GM23338 (cell line): ENCODE measurements at regions not wholly inside any gene's neighbourhood (a gene's known extent, or its start where the extent isn't known, plus 50 kb on each side); places are given as distances from the start of the nearest gene placed in this dataset.

Experiments
- CREB1 ChIP-seq: fragments of 250-450 bp; sonication (Bioruptor Pico); IDR thresholded peaks from 2 replicates; pipeline ENCODE4 v1.5.0; 2020; ENCODE audit warnings: low read depth, mild to moderate bottlenecking, moderate library complexity
- EZH2 ChIP-seq: fragments of 200-600 bp; sonication (generic); IDR thresholded peaks from one replicate; pipeline ENCODE4 v1.8.0; 2017; ENCODE audit warnings: antibody characterized with exemption, mild to moderate bottlenecking, low read depth; ENCODE audit not compliant: unreplicated experiment
- EZH2phosphoT487 ChIP-seq: fragments of 200-600 bp; sonication (generic); IDR thresholded peaks from one replicate; pipeline ENCODE4 v1.8.1; 2018; ENCODE audit warnings: antibody characterized with exemption; ENCODE audit not compliant: unreplicated experiment
- JUNB ChIP-seq: IDR thresholded peaks from one replicate; pipeline ENCODE4 v1.6.1; 2016; ENCODE audit warnings: antibody characterized with exemption; ENCODE audit not compliant: unreplicated experiment
- NANOG ChIP-seq: IDR thresholded peaks from 2 replicates; pipeline ENCODE4 v1.6.1; 2016; ENCODE audit warnings: antibody characterized with exemption, borderline replicate concordance
- POLR2AphosphoS5 ChIP-seq: IDR thresholded peaks from 2 replicates; pipeline ENCODE4 v1.6.1; 2016; ENCODE audit warnings: antibody characterized with exemption, low read depth
- REST ChIP-seq: IDR thresholded peaks from one replicate; pipeline ENCODE4 v1.6.1; 2018; ENCODE audit warnings: antibody characterized with exemption; ENCODE audit not compliant: unreplicated experiment
- STAT1 ChIP-seq: IDR thresholded peaks from one replicate; pipeline ENCODE4 v1.6.1; 2016; ENCODE audit warnings: antibody characterized with exemption; ENCODE audit not compliant: unreplicated experiment
- ZNF114 ChIP-seq: fragments of 250-450 bp; sonication (Bioruptor Pico); IDR thresholded peaks from 2 replicates; pipeline ENCODE4 v1.5.0; 2020; ENCODE audit warnings: mild to moderate bottlenecking, moderate library complexity
- ZNF331 ChIP-seq: fragments of 250-450 bp; sonication (Bioruptor Pico); IDR thresholded peaks from 2 replicates; pipeline ENCODE4 v1.5.0; 2020; ENCODE audit warnings: low read depth, mild to moderate bottlenecking, moderate library complexity
- ZNF462 ChIP-seq: fragments of 250-450 bp; sonication (Bioruptor Pico); IDR thresholded peaks from 2 replicates; pipeline ENCODE4 v1.5.0; 2020; ENCODE audit warnings: mild to moderate bottlenecking, moderate library complexity
- TF ChIP-seq, protein P1 (sequence below): IDR thresholded peaks from 2 replicates; pipeline ENCODE4 v1.6.1; 2016; ENCODE audit warnings: antibody characterized with exemption

DNA sequence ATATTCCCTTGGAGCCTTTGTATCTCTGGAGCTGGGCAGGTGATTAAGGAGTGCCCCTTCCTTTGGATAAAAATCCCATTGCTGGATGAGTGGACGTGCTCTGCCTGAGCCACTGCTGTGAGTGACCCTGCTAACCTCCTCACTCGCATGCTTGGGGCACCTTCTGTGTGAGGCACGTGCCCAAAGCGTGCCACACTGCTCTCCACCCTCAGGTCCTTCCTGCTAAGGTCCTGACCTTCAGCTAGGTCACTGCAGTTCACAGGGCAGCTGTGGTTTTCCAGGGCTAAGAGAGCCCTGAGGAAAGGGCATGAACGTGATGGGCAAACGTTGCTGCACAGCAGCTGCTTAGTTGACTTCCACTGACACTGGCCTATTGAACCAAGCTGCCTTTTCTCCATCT is 204.4 kb upstream of the COBL start (continued):
- TF ChIP-seq ZNF462 (CRISPR knock-in tag) (no peak), ZNF331 (CRISPR knock-in tag) (no peak), EZH2 (no peak), STAT1 (no peak), ZNF114 (CRISPR knock-in tag) (no peak), NANOG (no peak), REST (no peak), EZH2phosphoT487 (no peak), CREB1 (CRISPR knock-in tag) (no peak), POLR2AphosphoS5 (no peak), JUNB (no peak)
- TF ChIP-seq, protein P1, sequence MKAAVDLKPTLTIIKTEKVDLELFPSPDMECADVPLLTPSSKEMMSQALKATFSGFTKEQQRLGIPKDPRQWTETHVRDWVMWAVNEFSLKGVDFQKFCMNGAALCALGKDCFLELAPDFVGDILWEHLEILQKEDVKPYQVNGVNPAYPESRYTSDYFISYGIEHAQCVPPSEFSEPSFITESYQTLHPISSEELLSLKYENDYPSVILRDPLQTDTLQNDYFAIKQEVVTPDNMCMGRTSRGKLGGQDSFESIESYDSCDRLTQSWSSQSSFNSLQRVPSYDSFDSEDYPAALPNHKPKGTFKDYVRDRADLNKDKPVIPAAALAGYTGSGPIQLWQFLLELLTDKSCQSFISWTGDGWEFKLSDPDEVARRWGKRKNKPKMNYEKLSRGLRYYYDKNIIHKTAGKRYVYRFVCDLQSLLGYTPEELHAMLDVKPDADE: no peak
